ENCODE measurements at regions not wholly inside any gene's neighbourhood (a gene's known extent, or its start where the extent isn't known, plus 50 kb on each side); places are given as distances from the start of the nearest gene placed in this dataset.
"Not testable (repeated sequence)": the region's sequence is repeated elsewhere in the genome, so short reads cannot be mapped to it uniquely, and the experiment has no call there.

DNA sequence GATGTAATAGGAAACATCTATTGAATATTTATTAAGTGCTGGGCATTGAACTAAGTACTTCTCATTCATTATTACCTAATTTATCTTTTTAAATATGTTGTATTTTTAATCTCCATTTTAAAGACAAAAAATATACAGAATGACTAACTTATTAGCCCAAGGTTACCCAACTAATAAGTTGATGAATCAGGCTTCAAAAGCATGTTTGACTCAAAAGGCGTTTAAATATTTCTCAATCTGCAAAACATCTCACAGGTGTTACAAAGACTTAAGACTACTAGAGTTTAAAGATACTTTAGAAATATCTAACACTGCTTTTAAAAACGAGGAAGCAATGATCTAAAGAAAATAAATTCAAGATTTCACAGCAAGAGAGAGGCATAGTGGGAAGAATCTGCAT lies 457.4 kb upstream of the DCN start:
- DNase-seq: no peak

DNA sequence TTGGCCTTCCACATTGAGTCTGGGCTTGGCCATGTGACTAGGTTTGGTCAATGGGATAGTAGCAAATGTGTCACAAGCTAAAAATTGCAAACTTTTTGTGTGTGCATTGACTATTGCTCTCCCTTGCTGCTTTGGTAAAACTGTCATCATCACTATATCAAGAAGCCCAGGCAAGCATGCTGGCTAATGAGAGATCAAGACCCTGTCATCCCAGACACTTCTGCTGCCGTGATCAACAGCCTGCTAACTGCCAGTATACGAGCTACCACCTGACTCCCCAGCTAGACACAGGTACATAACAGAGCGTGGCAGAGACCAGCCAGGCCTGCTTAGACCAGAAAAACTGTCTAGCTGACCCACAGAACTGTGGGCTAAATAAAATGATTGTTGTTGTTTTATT lies 456.7 kb upstream of the DCN start:
- DNase-seq: no peak

DNA sequence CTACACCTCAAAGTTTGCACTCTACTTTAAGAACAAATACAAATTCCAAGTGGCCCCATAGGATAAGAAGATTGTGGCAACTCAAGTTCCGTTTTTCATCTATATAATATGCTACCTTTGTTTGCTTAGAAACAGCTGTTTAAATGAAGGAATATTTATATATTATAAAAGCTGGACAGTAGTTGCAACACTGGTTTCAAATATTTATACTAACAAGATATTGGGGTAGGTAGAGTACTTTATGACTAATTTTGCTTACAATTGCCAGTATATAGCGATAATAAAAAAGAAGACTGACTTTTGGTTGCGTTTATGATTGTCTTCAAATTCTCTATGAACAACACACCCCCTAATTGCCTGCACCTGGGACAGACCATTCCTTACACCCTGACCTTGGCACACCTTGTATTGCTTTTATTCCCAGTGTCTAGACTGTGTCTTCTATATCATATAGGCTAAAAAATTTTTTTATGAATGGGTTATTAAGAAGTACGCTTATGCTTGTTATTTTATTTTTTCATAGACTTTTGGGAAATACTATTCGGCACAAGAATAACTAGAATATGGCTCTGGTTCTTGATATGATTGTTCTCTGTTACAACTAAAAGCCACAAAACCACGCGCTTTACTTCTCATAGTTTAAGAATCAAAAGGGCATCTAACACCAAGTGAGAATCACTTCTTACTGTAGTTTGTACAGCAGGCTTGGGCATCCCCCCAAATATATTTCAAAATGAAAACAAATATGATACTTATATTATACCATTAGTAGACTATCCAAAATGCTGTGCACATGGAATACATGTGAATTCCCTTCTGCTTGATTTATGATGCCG lies 455.4 kb upstream of the DCN start:
- no peak for DNase-seq

DNA sequence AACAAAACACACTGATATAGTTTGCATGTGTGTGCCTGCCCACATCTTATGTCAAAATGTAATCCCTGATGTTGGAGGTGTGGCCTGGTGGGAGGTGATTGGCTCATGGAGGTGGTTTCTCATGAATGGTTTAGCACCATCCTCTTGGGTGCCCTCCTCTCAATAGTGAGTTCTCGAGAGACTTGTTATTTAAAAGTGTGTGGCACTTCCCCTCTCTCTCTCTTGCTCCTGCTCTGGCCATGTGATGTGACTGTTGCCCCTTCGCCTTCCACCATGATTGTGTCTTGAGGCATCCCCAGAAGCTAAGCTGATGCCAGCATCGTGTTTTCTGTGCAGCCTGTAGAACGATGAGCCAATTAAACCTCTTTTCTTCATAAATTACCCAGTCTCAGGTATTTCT lies 454.1 kb upstream of the DCN start:
- DNase-seq: no peak

DNA sequence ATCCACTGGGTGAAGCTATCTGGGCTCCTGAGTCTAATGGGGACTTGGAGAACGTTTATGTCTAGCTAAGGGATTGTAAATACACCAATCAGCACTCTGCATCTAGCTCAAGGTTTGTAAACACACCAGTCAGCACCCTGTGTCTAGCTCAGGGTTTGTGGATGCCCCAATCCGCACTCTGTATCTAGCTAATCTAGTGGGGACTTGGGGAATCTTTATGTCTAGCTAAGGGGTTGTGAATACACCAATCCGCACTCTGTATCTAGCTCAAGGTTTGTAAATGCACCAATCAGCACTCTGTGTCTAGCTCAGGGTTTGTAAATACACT lies 451.7 kb upstream of the DCN start:
- DNase-seq: not testable (repeated sequence)

DNA sequence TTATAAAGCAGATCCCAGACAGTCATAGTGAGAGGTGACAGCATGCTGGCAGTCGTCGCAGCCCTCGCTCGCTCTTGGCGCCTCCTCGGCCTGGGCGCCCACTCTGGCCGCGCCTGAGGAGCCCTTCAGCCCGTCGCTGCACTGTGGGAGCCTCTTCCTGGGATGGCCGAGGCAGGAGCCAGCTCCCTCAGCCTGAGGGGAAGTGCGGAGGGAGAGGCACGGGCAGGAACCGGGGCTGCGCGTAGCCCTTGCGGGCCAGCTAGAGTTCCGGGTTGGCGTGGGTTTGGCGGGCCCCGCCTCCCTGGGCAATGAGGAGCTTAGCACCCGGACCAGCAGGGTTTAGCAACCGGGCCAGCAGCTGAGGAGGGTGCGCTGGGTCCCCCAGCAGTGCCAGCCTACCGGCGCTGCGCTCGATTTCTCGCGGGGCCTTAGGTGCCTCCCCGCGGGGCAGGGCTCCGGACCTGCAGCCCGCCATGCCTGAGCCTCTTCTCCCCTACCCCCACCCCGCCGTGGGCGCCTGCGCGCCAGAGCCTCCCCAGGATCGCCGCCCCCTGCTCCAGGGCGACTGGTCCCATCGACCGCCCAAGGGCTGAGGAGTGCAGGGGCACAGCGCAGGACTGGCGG lies 451.2 kb upstream of the DCN start:
- DNase-seq: no peak

DNA sequence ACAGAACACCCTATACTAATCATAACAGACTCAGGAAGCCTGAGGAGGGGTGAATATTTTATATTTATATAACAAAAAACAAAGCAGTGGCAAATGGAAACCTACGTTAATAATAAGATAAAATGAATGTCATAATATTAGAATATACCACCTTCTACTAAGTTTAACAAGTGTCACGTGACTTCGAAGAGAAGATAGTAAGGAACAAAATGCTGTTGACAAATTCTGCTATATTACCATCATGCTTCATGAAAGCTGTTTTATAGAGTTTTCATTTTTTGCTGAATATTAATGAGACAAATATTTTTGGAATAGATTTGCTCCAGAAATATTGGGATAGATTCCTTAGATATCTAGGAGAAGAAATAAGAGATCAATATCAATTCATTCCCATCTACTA lies 450.6 kb upstream of the DCN start:
- DNase-seq: no peak

DNA sequence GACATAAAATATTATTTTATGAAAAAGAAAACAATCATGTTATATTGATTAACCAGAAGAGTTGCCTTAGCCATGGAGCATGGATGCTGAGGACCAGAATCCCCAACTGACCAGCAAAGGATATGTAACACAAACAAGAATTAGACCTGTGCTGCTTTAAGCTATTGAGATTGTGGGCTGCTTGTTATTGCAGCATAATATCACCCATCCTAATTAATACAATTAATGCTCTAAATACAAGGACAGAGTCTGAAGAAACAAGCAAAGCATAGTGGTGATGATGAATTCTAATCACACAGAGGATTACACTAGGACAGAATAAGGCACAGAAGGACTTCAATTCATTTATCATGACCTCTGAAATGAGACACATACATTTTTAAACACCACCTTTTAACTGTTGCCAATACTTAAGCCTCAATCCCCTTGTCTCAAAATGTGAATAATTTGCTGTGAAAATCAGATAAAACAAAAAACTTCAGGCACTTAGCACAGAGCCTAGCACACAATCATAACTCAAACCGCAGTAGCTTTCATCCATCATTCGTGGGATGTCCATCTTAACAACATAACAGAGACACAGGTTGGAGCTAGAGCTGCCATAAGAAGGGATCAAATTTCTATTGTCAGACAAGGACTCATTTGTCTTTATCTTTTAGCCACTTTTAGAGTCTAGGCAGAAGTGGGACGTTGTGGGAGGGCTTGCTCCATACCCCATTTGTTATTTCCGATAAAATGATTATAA lies 449.6 kb upstream of the DCN start:
- no peak for DNase-seq

DNA sequence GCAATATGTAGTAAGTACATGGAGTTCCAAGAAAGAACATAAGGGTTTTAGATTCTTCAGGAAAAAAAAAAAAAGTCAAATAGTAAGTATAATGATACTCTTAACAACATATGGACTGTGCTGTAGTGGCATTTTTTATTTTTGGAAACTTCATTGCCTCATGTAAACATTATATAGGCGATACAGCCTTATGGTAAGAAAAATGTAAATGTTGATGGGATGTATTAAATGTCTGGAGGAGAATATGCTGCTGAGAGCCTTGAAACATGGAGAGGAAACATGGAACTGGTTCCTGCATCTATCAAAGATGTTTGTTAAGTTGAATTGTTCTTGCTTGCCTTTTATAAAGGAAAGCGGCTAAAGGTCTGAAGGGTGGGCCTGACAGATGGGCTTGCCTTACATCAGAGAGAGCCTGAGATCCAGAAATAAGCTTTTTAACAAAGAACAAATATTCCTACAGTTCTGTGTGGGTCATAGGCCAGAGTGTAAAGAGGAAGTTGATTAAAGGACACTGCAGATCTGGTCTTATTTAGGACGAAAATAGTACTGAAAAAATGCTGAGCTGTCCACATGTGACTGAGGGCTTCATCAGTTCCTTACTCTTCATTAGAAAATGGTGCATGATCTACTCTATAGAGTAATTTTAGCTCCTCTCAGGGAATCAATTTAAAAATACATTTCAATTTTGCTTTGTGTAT lies 448.1 kb upstream of the DCN start:
- DNase-seq: no peak

DNA sequence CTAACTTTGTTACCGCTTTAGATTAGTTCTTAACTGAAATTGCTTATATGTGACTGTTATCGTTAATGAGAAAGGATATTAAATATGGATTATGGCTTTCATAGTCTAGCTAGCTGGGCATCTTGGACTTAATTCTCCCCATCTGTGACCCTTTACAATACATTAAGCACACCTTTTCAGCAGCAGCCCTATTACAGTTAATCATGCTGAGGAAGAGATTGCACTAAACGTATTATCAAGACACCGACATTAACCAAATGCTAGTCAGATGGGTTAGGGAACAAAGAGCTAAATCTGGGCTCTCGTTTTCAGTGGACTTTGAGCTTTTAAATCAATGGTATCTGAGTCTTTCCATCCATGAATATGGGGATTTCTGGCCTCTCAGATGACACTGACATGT lies 447.5 kb upstream of the DCN start:
- no peak for DNase-seq

DNA sequence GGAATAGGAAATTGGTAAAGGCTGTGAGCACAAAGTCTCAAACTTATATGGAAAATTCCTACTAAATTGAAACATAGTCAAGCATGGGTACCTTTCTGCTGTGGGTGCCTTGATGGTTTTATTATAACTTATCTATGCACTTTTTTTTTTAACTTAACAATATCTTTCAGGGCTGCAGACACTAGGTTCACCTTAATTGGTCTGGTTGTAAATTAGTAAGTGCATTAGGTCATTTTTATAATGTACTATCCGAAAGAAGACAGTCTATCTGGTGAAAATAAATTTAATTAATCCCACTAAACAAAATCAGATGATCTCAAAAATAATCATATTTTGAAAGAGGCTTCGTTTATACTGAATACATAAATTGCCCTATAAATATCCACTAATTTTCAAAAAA lies 446.8 kb upstream of the DCN start:
- no peak for DNase-seq

DNA sequence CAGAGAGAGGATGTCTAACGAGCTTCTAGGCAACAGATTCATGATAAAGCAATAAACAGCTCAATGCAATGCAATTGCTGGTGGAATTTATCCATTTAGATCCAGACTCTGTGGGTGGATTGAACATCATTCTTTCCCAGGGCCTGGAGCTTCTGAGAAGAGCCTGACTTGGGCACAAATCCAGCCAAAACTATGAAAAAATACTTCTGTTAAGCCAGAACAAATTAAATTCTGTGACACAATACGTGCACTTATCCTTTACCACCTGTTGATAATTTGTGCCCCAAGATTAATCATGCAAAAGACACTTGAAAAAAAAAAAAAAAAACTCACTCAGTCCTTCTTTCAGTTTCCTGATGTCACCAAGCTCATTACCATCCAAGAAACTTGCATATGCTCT lies 446.0 kb upstream of the DCN start:
- DNase-seq: no peak

DNA sequence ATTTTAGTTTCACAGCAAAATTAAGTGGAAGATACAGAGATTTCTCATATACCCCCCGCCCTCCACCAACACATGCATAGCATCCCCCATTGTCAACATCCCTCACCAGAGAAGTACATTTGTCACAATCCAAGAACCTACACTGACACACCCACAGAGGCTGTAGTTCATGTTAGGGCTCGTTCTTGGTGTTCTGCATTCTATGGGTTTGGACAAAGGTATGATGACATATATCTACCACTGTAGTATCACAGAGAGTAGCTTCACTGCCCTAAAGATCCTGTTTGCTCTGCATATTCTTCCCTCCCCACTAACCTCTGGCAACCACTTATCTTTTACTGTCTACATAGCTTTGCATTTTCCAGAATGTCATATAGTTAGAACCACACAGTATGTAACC lies 444.6 kb upstream of the DCN start:
- DNase-seq: no peak

DNA sequence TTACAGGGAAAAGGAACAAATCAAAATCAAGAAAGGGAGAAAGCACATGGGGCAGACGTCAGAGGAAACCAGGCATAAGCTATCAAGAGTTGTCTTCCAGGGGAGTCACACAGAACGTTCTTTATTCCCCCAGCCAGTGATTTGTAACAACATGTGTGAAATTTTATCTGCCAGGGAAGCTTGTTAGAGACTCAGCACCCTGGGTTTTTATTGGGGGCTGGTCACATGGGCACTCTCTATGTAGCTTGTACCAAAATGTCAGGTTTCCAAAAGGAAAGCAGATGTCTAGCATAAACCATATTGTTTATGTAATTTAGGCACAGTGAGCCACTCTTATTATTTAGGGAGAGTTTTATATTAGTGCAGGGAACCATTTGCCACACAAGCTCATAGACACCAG lies 440.4 kb upstream of the DCN start:
- DNase-seq: no peak

DNA sequence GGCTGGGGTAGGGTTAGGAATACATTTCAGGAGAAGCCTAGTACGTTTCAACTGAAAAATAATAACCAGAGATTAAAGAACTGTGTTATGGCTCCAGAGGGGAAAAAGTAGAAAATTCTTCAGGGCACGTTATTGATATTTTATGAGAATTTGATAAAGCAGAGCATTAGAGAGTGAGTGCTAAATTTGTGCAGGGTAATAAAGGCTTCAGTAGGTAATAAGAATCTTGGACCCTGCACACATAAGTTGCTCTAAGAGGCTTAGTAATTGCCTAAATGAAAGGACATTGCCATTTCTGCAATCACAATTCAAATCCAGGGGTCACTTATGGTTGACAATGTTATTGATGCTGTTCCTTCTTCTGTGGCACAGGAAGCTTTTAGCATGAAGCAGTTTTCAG lies 439.4 kb upstream of the DCN start:
- no peak for DNase-seq

DNA sequence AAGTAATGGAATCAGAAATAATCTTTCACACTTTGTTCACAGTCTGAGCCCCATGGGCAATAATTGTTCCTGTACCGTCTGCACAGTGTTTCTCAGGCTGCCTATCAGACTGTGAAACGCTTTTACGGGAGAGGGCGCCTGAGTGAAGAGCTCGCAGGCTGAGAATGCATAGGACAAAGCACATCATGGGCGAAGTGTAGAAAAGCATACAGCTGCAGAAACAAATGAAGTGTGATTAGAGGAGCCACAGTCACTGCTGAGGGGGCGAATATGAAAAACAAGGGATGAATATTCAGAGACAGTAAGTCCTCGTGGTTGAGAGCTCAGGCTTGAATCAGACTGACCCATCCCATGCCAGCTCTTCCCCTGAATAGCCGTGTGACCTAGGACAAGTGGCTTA lies 438.4 kb upstream of the DCN start:
- no peak for DNase-seq

DNA sequence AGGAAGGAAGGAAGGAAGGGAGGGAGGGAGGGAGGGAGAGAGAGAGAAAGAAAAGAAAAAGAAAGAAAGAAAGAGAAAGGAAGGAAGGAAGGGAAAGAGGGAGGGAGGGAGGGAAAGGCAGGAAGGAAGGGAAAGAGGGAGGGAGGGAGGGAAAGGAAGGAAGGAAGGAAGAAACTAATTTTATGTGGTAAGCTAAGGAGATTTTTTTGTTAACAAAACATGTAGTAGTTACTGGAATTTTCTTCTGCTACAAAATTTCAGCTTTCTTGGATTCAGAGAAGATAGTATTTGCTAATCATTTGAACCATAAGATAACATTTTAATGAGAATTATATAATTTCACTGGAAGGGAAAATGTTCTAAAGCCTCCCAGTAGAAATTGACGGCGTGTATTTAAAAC lies 437.8 kb upstream of the DCN start:
- DNase-seq: no peak

DNA sequence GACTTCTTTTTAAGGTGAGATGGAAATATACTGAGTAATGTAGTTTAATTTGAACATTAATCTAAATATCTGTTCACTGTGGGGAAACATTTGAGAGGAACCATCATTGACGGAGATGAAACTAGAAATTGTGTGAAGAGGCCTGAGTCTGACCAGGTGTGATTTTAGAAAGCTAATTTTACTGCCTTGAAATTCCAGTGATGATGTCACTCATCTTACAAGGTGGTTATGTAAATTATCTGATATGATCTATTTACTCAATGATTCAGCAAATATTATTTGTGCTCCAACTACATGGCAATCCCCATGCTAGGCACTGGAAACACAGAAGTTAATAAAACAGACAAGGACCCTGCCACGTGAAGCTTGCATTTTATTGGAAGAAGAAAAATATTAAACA lies 435.7 kb upstream of the DCN start:
- no peak for DNase-seq

DNA sequence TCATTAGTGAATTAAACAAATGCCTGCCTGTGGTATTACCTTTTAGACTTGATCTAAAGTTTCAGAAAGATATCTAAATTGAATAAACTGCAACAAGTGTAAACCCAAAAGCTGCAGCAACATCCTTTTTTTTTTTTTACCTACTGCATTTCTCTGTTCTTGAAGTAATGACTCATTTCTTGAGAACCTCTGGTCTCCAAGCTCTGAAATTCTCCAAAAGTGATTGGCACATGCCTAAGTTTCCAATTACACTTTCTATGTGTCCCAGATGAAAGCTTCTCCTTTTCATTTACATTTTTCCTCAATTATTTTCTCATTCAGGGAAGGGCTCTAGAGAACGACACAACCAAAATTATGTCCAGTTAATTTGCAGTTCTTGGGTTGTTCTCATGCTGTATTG lies 435.2 kb upstream of the DCN start:
- DNase-seq: no peak

DNA sequence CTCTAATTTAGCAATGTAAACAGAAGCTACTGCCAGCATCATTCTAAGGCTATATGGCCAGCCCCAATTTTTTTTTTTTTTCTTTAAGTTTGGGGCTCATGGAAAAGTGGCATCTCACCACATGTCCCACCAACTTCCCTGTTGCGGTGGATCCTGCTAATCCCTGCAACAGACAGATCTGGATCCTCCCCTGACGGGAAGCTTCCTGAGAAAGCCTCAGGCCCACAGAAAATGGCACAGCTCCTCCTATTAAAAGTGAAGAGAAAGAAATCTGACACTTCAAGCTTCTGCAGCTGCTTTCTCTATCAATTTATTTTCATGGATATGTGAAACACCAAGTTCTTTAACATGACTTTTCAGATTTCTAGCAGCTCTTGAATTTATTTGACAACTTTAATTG lies 433.8 kb upstream of the DCN start:
- no peak for DNase-seq

DNA sequence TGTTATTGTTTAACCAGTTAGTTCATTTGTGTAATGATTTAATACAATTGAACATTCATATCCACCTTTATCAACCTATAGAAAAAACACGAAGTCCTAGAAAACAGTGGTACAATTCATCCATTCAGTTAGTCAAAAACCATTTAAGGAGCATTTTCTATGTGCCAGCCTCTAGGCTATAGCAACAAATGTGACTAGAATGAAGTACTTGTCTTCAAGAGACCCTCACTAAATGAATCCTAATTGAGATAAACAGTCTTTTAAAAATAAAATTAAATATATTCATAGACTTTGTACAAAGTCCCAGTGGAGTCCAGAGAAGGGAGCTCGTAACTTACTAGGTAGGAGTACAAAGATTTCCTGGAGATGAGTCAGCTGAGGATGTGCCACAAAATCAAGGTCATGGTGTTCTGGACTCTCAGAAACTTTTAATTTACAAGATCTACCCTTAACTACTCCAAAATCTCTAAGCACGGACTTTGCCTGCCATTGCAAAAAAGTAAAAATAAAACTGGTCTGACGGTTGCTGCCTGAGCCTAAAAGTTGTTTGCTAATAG lies 430.7 kb upstream of the DCN start:
- no peak for DNase-seq

DNA sequence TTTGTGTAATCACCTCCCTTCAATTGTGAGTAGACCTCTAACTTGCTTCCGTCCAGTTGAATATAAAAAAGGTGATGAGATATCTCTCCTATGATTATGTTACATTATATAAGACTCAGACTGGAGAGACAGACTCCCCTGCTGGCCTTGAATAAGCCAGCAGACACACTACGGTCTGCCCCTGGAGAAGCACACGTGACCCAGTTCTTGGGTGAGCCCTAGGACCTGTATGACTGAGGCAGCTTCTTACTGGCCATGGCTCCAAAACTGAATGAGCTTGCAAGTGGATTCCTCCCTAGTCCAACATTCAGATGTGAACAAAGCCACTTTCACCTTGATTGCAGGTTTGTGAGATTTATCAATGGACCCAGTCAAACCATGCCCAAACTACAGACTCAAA lies 427.9 kb upstream of the DCN start:
- DNase-seq: no peak

DNA sequence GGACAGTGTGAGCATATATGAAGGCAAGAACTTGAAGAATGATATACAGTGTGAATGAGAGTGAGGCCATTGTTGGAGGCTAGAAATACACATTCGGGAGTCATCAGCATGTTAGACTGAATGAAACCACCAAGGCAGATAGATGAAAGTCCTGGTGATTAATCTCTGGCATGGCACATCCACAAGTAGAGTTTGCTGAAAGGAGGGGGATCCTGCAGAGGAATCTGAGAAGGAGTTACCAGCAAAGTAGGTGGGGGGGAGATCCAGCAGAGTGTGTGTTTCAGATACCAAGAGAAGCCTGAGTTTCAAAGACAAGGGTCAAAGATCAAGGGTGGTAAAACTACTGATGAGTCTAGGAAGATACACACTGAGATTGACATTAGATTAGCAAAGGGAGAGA lies 426.7 kb upstream of the DCN start:
- no peak for DNase-seq

DNA sequence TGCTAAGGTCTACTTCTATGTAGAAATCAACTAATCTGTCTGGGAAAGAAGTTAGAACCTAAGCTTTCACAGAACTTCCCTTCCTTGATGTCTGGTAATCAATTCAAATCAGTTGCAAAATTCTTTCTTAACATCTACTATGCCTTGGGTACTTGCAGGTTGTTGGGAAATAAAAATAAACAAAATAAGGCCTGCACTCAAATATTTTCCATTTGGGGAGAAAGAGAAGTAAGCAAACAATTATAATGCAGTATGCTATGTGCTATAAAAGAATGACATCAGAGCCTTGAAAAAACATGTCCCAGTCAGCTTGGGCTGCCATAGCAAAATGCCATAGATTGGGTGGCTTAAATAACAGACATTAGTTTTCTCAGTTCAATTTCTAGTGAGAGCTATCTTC lies 425.9 kb upstream of the DCN start:
- no peak for DNase-seq
